GM19397 (cell line): ENCODE measurements at regions not wholly inside any gene's neighbourhood (a gene's known extent, or its start where the extent isn't known, plus 50 kb on each side); places are given as distances from the start of the nearest gene placed in this dataset.
"Not testable (repeated sequence)": the region's sequence is repeated elsewhere in the genome, so short reads cannot be mapped to it uniquely, and the experiment has no call there.

Experiments
- ATAC-seq: cut with Tn5 transposase; IDR thresholded peaks from one replicate; pipeline ENCODE4 v1.9.1; 2021; ENCODE audit warnings: mild to moderate bottlenecking, moderate library complexity; ENCODE audit not compliant: unreplicated experiment

- not testable (repeated sequence) for ATAC-seq
Observed at GRCh38 chr14:106349678-106350457, 823.5 kb downstream of the TMEM121 start.

GRCh38 chr14:106355007-106355791 is 828.8 kb downstream of the TMEM121 start:
- ATAC-seq: not testable (repeated sequence)

GRCh38 chr14:106355881-106356642 is 829.7 kb downstream of the TMEM121 start:
- ATAC-seq: not testable (repeated sequence)

GRCh38 chr14:106356643-106356930 is 830.2 kb downstream of the TMEM121 start:
- ATAC-seq: not testable (repeated sequence)

- ATAC-seq: not testable (repeated sequence)
Observed at GRCh38 chr14:106359157-106359887, 832.9 kb downstream of the TMEM121 start.

- ATAC-seq: not testable (repeated sequence)
Observed at GRCh38 chr14:106365371-106365770, 839.0 kb downstream of the TMEM121 start.

- ATAC-seq: not testable (repeated sequence)
Observed at GRCh38 chr14:106365894-106366293, 839.5 kb downstream of the TMEM121 start.

GRCh38 chr14:106366971-106367370 is 840.6 kb downstream of the TMEM121 start:
- ATAC-seq: not testable (repeated sequence)

- not testable (repeated sequence) for ATAC-seq
Observed at GRCh38 chr14:106369456-106369855, 843.1 kb downstream of the TMEM121 start.

- ATAC-seq: peak; percentile 64
Observed at GRCh38 chr14:106372870-106373652, 846.7 kb downstream of the TMEM121 start.

- not testable (repeated sequence) for ATAC-seq
Observed at GRCh38 chr14:106373653-106374110, 847.3 kb downstream of the TMEM121 start.

- ATAC-seq: no peak
Observed at GRCh38 chr14:106377432-106377831, 851.0 kb downstream of the TMEM121 start.

- ATAC-seq: no peak
Observed at GRCh38 chr14:106378191-106378590, 851.8 kb downstream of the TMEM121 start.

- no peak for ATAC-seq
Observed at GRCh38 chr14:106380740-106381139, 854.4 kb downstream of the TMEM121 start.

- ATAC-seq: not testable (repeated sequence)
Observed at GRCh38 chr14:106389186-106389585, 862.8 kb downstream of the TMEM121 start.

- ATAC-seq: no peak
Observed at GRCh38 chr14:106390401-106390800, 864.0 kb downstream of the TMEM121 start.

GRCh38 chr14:106390947-106391346 is 864.6 kb downstream of the TMEM121 start:
- no peak for ATAC-seq

GRCh38 chr14:106393742-106394141 is 867.4 kb downstream of the TMEM121 start:
- ATAC-seq: no peak

GRCh38 chr14:106395456-106396050 is 869.2 kb downstream of the TMEM121 start:
- ATAC-seq: no peak
